Astrocyte (in vitro differentiated cells and primary cell): ENCODE measurements at regions not wholly inside any gene's neighbourhood (a gene's known extent, or its start where the extent isn't known, plus 50 kb on each side); places are given as distances from the start of the nearest gene placed in this dataset.

Experiments used
- CTCF ChIP-seq: IDR thresholded peaks from 2 replicates; pipeline ENCODE4 v1.5.1; 2011; ENCODE audit warnings: low read depth, mild to moderate bottlenecking, inconsistent platforms, low read length, moderate library complexity; ENCODE audit not compliant: insufficient read depth
- EZH2 ChIP-seq: IDR thresholded peaks from 2 replicates; pipeline ENCODE4 v1.6.1; 2012; ENCODE audit warnings: mild to moderate bottlenecking, low read length, inconsistent platforms; ENCODE audit not compliant: insufficient read depth

GRCh38 chr12:73235387-73235786, 963.2 kb downstream of the TRHDE start:
- TF ChIP-seq CTCF (no peak), EZH2 (no peak)
